NT2/D1 (cell line): ENCODE measurements at regions not wholly inside any gene's neighbourhood (a gene's known extent, or its start where the extent isn't known, plus 50 kb on each side); places are given as distances from the start of the nearest gene placed in this dataset.

Experiments used
- DNase-seq: peaks from one replicate; pipeline ENCODE4 v3.0.0-alpha.2; 2011; ENCODE audit warnings: low read depth, low spot score
- H3K27me3 ChIP-seq: 2 replicates; pipeline ENCODE4 v1.6.0; 2011; ENCODE audit warnings: mild to moderate bottlenecking; ENCODE audit not compliant: insufficient read length, insufficient read depth
- H3K36me3 ChIP-seq: 2 replicates; pipeline ENCODE4 v1.6.1; 2011; ENCODE audit warnings: mild to moderate bottlenecking, low read length, mixed read lengths; ENCODE audit not compliant: insufficient read depth, insufficient read length
- H3K4me1 ChIP-seq: 2 replicates; pipeline ENCODE4 v1.5.1; 2011; ENCODE audit not compliant: insufficient read depth, insufficient read length
- H3K4me3 ChIP-seq: 2 replicates; pipeline ENCODE4 v1.5.1; 2011; ENCODE audit warnings: low read depth; ENCODE audit not compliant: insufficient read length
- H3K9ac ChIP-seq: 2 replicates; pipeline ENCODE4 v1.6.0; 2011; ENCODE audit warnings: low read depth; ENCODE audit not compliant: insufficient read length
- H3K9me3 ChIP-seq: 2 replicates; pipeline ENCODE4 v1.5.1; 2011; ENCODE audit warnings: mild to moderate bottlenecking, low read length; ENCODE audit not compliant: insufficient read depth
- SUZ12 ChIP-seq: IDR thresholded peaks from 2 replicates; pipeline ENCODE4 v1.6.1; 2011; ENCODE audit not compliant: insufficient read length, insufficient read depth; ENCODE audit errors: extremely low read depth
- YY1 ChIP-seq: IDR thresholded peaks from 2 replicates; pipeline ENCODE4 v1.6.1; 2011; ENCODE audit not compliant: insufficient read length, insufficient read depth
- ZNF274 ChIP-seq: IDR thresholded peaks from 2 replicates; pipeline ENCODE4 v1.6.1; 2011; ENCODE audit warnings: mild to moderate bottlenecking, low read depth, low read length

GRCh38 chr14:53295372-53295771 lies 142.2 kb upstream of the DDHD1 start:
- Histone ChIP-seq H3K9ac (no peak overlapping the region), H3K36me3 (no peaks in the 10 kb centered on the region), H3K4me1 (no peaks in the 10 kb centered on the region), H3K9me3 (no peaks in the 10 kb centered on the region), H3K27me3 (no peaks in the 10 kb centered on the region), H3K4me3 (no peak overlapping the region)
- TF ChIP-seq SUZ12 = no peak
- no peak for DNase-seq

DNA sequence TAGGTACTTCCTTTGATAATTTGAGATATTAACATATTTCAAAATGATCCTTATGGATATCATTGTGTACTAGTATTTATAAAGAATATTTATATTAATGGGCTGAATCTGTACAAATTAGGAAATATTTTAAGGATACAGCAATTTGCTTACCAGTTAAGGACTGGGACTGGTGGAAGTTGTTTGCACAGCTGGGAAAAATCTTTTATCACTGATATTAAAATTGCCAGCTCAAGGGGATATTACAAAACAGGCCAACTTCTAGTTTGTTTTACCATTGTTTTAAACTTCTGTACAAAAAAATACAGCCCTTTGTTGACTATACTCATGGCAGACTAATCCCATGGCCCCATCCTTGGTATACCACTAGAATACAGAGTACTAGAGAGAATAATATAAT lies 133.2 kb upstream of the DDHD1 start:
- TF ChIP-seq YY1 (no peak), SUZ12 (no peak), ZNF274 (no peak)
- no peaks in the 10 kb centered on the region for H3K36me3 ChIP-seq
- H3K4me3 ChIP-seq = no peak overlapping the region
- H3K9ac ChIP-seq = no peak overlapping the region
- DNase-seq = no peak
- no peaks in the 10 kb centered on the region for H3K4me1 ChIP-seq
- H3K9me3 ChIP-seq = no peaks in the 10 kb centered on the region
- H3K27me3 ChIP-seq = no peaks in the 10 kb centered on the region

DNA sequence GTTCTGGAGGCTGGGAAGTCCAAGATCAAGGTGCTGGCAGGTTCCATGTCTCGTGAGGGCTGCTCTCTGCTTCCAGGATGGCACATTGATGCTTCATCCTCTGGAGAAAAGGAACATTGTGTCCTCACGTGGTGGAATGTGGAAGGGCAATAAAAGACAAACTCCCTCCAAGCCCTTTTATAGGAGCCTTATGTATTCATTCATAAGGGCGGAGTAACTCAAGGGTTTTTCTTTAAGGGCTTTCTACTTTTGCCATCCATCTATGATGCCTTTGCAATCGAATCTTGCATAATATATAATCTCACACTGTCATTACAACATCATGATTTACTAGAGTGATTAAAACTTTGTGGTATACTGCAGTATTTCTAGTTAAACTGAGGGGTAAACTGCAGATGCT lies 132.7 kb upstream of the DDHD1 start:
- no peaks in the 10 kb centered on the region for H3K4me1 ChIP-seq
- H3K36me3 ChIP-seq = no peaks in the 10 kb centered on the region
- no peak overlapping the region for H3K4me3 ChIP-seq
- H3K9me3 ChIP-seq = no peaks in the 10 kb centered on the region
- TF ChIP-seq ZNF274 = no peak
- no peak for TF ChIP-seq SUZ12
- no peak for TF ChIP-seq YY1
- no peak for DNase-seq
- no peaks in the 10 kb centered on the region for H3K27me3 ChIP-seq
- no peak overlapping the region for H3K9ac ChIP-seq

DNA sequence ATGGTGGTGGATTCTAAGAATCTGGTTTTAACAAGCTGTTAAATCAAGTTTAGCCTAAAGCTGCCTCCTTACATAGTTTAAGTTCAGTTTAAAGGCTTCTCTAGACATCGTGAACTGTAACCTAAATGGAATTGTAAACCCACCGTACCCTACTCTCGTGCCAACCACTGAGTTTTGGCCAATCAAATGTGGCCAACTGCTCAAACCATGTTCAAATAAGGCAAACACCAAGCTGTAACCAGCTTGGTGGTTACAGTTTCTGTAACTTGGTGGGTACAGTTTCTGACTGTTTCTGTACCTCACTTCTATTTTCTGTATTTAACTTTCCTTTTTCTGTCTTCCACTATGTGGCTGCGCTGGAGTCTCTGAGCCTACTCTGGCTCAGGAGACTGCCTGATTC lies 131.9 kb upstream of the DDHD1 start:
- no peaks in the 10 kb centered on the region for H3K36me3 ChIP-seq
- no peak for TF ChIP-seq ZNF274
- no peak for TF ChIP-seq SUZ12
- no peak for TF ChIP-seq YY1
- no peaks in the 10 kb centered on the region for H3K27me3 ChIP-seq
- H3K9ac ChIP-seq = no peak overlapping the region
- H3K4me3 ChIP-seq = no peak overlapping the region
- H3K9me3 ChIP-seq = no peaks in the 10 kb centered on the region
- DNase-seq = no peak
- no peaks in the 10 kb centered on the region for H3K4me1 ChIP-seq

- no peak for DNase-seq
- Histone ChIP-seq H3K36me3 (no peaks in the 10 kb centered on the region), H3K9me3 (0 out of 2 replicates have a peak, but pooled peaks cover 5% of the 10 kb centered on the region), H3K27me3 (no peaks in the 10 kb centered on the region), H3K9ac (no peak overlapping the region), H3K4me3 (no peak overlapping the region), H3K4me1 (no peaks in the 10 kb centered on the region)
- no peak for TF ChIP-seq ZNF274
- no peak for TF ChIP-seq SUZ12
- no peak for TF ChIP-seq YY1
These were observed 125.7 kb upstream of the DDHD1 start for GRCh38 chr14:53278602-53279506.

DNA sequence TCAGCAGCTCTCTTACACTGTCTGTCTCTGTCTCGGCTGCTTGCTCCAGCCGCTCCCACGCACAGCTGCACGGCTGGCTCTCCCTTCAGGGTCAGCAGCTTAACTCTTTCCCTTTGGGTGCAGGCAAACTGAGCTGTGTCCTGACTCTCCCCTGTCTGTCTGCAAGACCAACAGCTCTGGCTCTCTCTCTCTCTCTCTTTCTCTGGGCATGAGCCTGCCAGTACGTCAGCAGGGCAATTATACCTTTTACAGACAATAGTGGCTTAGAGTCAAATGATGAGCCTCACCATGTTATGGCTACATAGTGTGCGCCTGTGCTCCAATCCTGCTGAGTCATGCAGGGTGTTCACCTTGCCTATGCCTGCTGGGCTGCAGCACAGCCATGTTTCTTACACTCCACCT lies 120.5 kb upstream of the DDHD1 start:
- TF ChIP-seq SUZ12 = no peak
- no peak overlapping the region for H3K4me3 ChIP-seq
- H3K4me1 ChIP-seq = no peaks in the 10 kb centered on the region
- 0 out of 2 replicates have a peak, but pooled peaks cover 5% of the 10 kb centered on the region for H3K9me3 ChIP-seq
- no peaks in the 10 kb centered on the region for H3K36me3 ChIP-seq
- no peak overlapping the region for H3K9ac ChIP-seq
- DNase-seq = no peak
- H3K27me3 ChIP-seq = no peaks in the 10 kb centered on the region

GRCh38 chr14:53265025-53265424 lies 111.9 kb upstream of the DDHD1 start:
- no peaks in the 10 kb centered on the region for H3K4me1 ChIP-seq
- DNase-seq = no peak
- no peaks in the 10 kb centered on the region for H3K36me3 ChIP-seq
- no peaks in the 10 kb centered on the region for H3K27me3 ChIP-seq
- H3K4me3 ChIP-seq = no peak overlapping the region
- no peak for TF ChIP-seq SUZ12
- H3K9ac ChIP-seq = no peak overlapping the region
- 0 out of 2 replicates have a peak, but pooled peaks cover 4% of the 10 kb centered on the region for H3K9me3 ChIP-seq

DNA sequence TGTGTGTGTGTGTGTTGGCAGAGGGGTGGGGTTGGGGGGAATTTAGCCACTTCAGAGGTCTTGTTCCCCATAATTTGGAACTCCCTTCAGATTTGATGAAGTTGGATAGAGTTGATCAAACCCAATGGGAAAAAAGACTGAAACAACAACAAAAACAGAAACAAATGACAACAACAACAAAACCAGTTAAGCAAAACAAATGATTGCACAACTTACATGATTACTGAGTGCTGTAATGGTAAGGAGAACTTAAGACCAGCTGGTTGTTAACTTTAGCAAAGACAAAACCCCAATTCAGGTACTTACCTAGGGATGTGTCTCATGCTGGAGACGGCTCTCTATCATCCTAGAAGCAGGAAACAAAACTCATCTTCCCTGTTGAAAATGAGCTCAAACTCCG lies 107.8 kb upstream of the DDHD1 start:
- H3K27me3 ChIP-seq = no peaks in the 10 kb centered on the region
- DNase-seq = no peak
- no peak overlapping the region for H3K9ac ChIP-seq

More for the DNA sequence above, 107.8 kb upstream of the DDHD1 start:
- H3K9me3 ChIP-seq = peaks cover 16% of the 10 kb centered on the region
- no peaks in the 10 kb centered on the region for H3K36me3 ChIP-seq
- no peaks in the 10 kb centered on the region for H3K4me1 ChIP-seq
- no peak overlapping the region for H3K4me3 ChIP-seq
- TF ChIP-seq ZNF274 (no peak), SUZ12 (no peak), YY1 (no peak)
